Brain microvascular endothelial cell (primary cell): ENCODE measurements at regions not wholly inside any gene's neighbourhood (a gene's known extent, or its start where the extent isn't known, plus 50 kb on each side); places are given as distances from the start of the nearest gene placed in this dataset.

ENCODE experiments used
- DNase-seq: peaks from one replicate; pipeline ENCODE4 v3.0.0-alpha.2; 2020
- H3K27ac ChIP-seq: fragments of 250-450 bp; sonication (Bioruptor Pico); 2 replicates; pipeline ENCODE4 v1.5.1; 2020; ENCODE audit warnings: mild to moderate bottlenecking, moderate library complexity
- H3K27me3 ChIP-seq: fragments of 250-450 bp; sonication (Bioruptor Pico); replicated peaks from 2 replicates; pipeline ENCODE4 v1.5.1; 2020; ENCODE audit warnings: mild to moderate bottlenecking
- H3K36me3 ChIP-seq: fragments of 250-450 bp; sonication (Bioruptor Pico); replicated peaks from 2 replicates; pipeline ENCODE4 v1.5.1; 2020; ENCODE audit warnings: mild to moderate bottlenecking
- H3K4me3 ChIP-seq: 2 replicates; pipeline ENCODE4 v1.5.1; 2011; ENCODE audit warnings: low read depth, mild to moderate bottlenecking, control low read depth, low read length, moderate library complexity
- CTCF ChIP-seq: IDR thresholded peaks from 2 replicates; pipeline ENCODE4 v1.5.1; 2011; ENCODE audit warnings: low read depth, mild to moderate bottlenecking, moderate library complexity, low read length, control low read depth, inconsistent platforms; ENCODE audit errors: missing control alignments
- in situ Hi-C: cut with HindIII; loops from 2 replicates; pipeline ENCODE4 v1.10.0; 2017; ENCODE audit warnings: low sequenced_read_pairs, low pct_ligation_motif_present

GRCh38 chr2:47996808-47997207, 90.5 kb upstream of the FBXO11 start:
- Histone ChIP-seq H3K4me3 (no peak overlapping the region), H3K27ac (no peak overlapping the region), H3K36me3 (no peaks in the 10 kb centered on the region), H3K27me3 (no peaks in the 10 kb centered on the region)
- in situ Hi-C loops = no loop called here
- no peak for TF ChIP-seq CTCF
- DNase-seq = no peak

- TF ChIP-seq CTCF = no peak
- no peaks in the 10 kb centered on the region for H3K27me3 ChIP-seq
- H3K36me3 ChIP-seq = no peaks in the 10 kb centered on the region
- no peak for DNase-seq
- in situ Hi-C loops = no loop called here
- H3K27ac ChIP-seq = no peak overlapping the region
- H3K4me3 ChIP-seq = no peak overlapping the region
Observed at GRCh38 chr2:47999512-47999911, 93.2 kb upstream of the FBXO11 start.

GRCh38 chr2:48001498-48001897, 95.2 kb upstream of the FBXO11 start:
- in situ Hi-C loops = no loop called here
- Histone ChIP-seq H3K27me3 (no peaks in the 10 kb centered on the region), H3K36me3 (no peaks in the 10 kb centered on the region), H3K4me3 (no peak overlapping the region), H3K27ac (no peak overlapping the region)
- DNase-seq = no peak
- no peak for TF ChIP-seq CTCF

- DNase-seq = no peak
- H3K4me3 ChIP-seq = no peak overlapping the region
- in situ Hi-C loops = no loop called here
- TF ChIP-seq CTCF = no peak
- H3K27ac ChIP-seq = no peak overlapping the region
- no peaks in the 10 kb centered on the region for H3K36me3 ChIP-seq
- H3K27me3 ChIP-seq = no peaks in the 10 kb centered on the region
Observed at GRCh38 chr2:48006094-48006493, 99.8 kb upstream of the FBXO11 start.

- in situ Hi-C loops = no loop called here
- no peaks in the 10 kb centered on the region for H3K36me3 ChIP-seq
- no peak overlapping the region for H3K27ac ChIP-seq
- TF ChIP-seq CTCF = no peak
- no peak overlapping the region for H3K4me3 ChIP-seq
- H3K27me3 ChIP-seq = no peaks in the 10 kb centered on the region
- no peak for DNase-seq
Observed at GRCh38 chr2:48007699-48008268, 101.5 kb upstream of the FBXO11 start.

- in situ Hi-C loops = no loop called here
- TF ChIP-seq CTCF = no peak
- Histone ChIP-seq H3K36me3 (no peaks in the 10 kb centered on the region), H3K27ac (no peak overlapping the region), H3K4me3 (no peak overlapping the region), H3K27me3 (no peaks in the 10 kb centered on the region)
- DNase-seq = no peak
Observed at GRCh38 chr2:48009256-48009655, 103.0 kb upstream of the FBXO11 start.
